ENCODE measurements at regions not wholly inside any gene's neighbourhood (a gene's known extent, or its start where the extent isn't known, plus 50 kb on each side); places are given as distances from the start of the nearest gene placed in this dataset.

DNA sequence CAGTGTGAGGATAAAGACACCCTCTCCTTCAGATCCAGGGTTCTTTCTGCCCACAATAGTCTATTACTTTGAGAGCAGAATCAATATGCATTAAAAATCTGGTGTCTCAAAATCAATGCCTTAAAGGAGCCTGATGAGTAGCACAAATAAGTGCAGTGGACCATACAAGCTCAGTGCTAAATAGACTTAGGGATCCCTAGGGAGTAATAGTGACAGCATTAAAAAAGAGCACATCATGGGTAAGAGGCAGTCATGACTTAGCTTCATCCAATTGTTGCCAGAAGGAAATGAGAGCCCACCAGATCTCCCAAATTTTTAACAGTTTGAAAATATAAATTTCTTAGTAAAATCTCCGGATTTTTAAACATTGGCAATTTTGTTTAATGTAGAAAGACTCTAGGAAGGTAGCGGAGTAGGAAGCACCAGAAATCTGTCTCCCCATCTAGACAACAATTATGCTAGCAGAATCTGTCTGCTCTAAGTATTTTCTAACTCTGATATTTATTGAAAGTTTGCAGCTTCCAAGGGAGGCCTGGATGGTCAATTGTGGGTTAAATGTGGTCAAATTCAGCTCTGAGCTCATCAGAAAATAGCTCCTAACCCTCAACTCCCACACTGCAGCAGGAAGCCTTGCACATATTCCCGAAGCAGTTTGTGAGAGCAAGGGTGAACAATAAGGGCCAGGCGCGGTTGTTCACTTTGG is 443.9 kb downstream of the TLE1 start:
- TF ChIP-seq, protein P1, sequence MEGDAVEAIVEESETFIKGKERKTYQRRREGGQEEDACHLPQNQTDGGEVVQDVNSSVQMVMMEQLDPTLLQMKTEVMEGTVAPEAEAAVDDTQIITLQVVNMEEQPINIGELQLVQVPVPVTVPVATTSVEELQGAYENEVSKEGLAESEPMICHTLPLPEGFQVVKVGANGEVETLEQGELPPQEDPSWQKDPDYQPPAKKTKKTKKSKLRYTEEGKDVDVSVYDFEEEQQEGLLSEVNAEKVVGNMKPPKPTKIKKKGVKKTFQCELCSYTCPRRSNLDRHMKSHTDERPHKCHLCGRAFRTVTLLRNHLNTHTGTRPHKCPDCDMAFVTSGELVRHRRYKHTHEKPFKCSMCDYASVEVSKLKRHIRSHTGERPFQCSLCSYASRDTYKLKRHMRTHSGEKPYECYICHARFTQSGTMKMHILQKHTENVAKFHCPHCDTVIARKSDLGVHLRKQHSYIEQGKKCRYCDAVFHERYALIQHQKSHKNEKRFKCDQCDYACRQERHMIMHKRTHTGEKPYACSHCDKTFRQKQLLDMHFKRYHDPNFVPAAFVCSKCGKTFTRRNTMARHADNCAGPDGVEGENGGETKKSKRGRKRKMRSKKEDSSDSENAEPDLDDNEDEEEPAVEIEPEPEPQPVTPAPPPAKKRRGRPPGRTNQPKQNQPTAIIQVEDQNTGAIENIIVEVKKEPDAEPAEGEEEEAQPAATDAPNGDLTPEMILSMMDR (IDR thresholded peaks at IDR 0.05; ENCODE audit: low read depth, low read length, poor library complexity, severe bottlenecking) = no peak
- TF ChIP-seq EZH2phosphoT487 (IDR thresholded peaks at IDR 0.05; ENCODE audit: borderline replicate concordance, low read length) = no peak
